Tibial nerve (tissue), 3 donors: ENCODE measurements at regions not wholly inside any gene's neighbourhood (a gene's known extent, or its start where the extent isn't known, plus 50 kb on each side); places are given as distances from the start of the nearest gene placed in this dataset.

Experiments
- POLR2A ChIP-seq, 2 donors: fragments of 450-650 bp; IDR thresholded peaks; one replicate each; pipeline ENCODE4 v1.6.1; 2017; ENCODE audit warnings: antibody characterized with exemption in 2 of 2, mild to moderate bottlenecking in 2 of 2, moderate library complexity in 2 of 2
- TF ChIP-seq, protein P1 (sequence below), 5 experiments: fragments of 200-600 bp in 3 of 5; fragments of 450-650 bp in 2 of 5; sonication (generic) in 3 of 5; IDR thresholded peaks; one replicate each; pipeline ENCODE4 v1.5.1; 2016 to 2019; ENCODE audit warnings: antibody characterized with exemption in 5 of 5, mild to moderate bottlenecking in 3 of 5, moderate library complexity in 2 of 5

DNA sequence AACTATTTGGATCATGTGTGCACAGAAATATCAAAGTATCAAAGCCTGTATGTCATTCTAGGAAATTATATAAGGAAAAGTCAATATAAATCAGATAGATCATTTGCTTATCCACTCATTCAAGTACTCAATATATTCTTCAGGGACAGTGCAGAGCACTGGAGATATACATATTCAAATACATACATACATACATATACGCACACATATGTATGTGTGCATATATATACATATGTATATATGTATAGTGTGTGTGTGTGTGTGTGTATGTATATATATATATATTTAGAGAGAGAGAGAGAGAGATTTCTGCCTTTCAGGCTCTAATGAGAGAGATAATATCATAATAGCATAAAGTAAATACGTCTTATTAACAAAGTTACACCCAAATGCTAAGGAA lies 169.2 kb downstream of the PMP22 start:
- TF ChIP-seq, protein P1, sequence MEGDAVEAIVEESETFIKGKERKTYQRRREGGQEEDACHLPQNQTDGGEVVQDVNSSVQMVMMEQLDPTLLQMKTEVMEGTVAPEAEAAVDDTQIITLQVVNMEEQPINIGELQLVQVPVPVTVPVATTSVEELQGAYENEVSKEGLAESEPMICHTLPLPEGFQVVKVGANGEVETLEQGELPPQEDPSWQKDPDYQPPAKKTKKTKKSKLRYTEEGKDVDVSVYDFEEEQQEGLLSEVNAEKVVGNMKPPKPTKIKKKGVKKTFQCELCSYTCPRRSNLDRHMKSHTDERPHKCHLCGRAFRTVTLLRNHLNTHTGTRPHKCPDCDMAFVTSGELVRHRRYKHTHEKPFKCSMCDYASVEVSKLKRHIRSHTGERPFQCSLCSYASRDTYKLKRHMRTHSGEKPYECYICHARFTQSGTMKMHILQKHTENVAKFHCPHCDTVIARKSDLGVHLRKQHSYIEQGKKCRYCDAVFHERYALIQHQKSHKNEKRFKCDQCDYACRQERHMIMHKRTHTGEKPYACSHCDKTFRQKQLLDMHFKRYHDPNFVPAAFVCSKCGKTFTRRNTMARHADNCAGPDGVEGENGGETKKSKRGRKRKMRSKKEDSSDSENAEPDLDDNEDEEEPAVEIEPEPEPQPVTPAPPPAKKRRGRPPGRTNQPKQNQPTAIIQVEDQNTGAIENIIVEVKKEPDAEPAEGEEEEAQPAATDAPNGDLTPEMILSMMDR (IDR thresholded peaks at IDR 0.05): no peak
- TF ChIP-seq POLR2A (IDR thresholded peaks at IDR 0.05): no peak
